Hematopoietic multipotent progenitor cell treated with erythropoietin and hydrocortisone succinate and interleukin-3 and kit ligand, for 15 days (in vitro differentiated cells): ENCODE measurements at regions not wholly inside any gene's neighbourhood (a gene's known extent, or its start where the extent isn't known, plus 50 kb on each side); places are given as distances from the start of the nearest gene placed in this dataset.
"Not testable (repeated sequence)": the region's sequence is repeated elsewhere in the genome, so short reads cannot be mapped to it uniquely, and the experiment has no call there.

ENCODE experiments used
- DNase-seq: peaks from one replicate; pipeline ENCODE4 v3.0.0-alpha.2; 2015; ENCODE audit warnings: low spot score

GRCh38 chr19:37303591-37304171 lies 67.2 kb upstream of the ZNF527 start:
- DNase-seq = no peak

- DNase-seq = no peak
Measured at GRCh38 chr19:37304190-37304883, 66.6 kb upstream of the ZNF527 start.

GRCh38 chr19:37304884-37305255 lies 66.0 kb upstream of the ZNF527 start:
- DNase-seq = no peak

GRCh38 chr19:37306383-37306963 lies 64.4 kb upstream of the ZNF527 start:
- DNase-seq = no peak

- DNase-seq = no peak
Measured at GRCh38 chr19:37309834-37310575, 60.9 kb upstream of the ZNF527 start.

- DNase-seq = not testable (repeated sequence)
Measured at GRCh38 chr19:37312531-37313334, 58.2 kb upstream of the ZNF527 start.

GRCh38 chr19:37313335-37313627 lies 57.6 kb upstream of the ZNF527 start:
- DNase-seq = no peak

GRCh38 chr19:37317403-37318209 lies 53.3 kb upstream of the ZNF527 start:
- peak; percentile 88 for DNase-seq

- DNase-seq = not testable (repeated sequence)
Measured at GRCh38 chr19:37320988-37321387, 49.9 kb upstream of the ZNF527 start.
